Ishikawa (cell line): ENCODE measurements at regions not wholly inside any gene's neighbourhood (a gene's known extent, or its start where the extent isn't known, plus 50 kb on each side); places are given as distances from the start of the nearest gene placed in this dataset.

Source experiments
- CEBPB ChIP-seq: IDR thresholded peaks from 2 replicates; pipeline ENCODE4 v1.6.1; 2012
- CREB1 ChIP-seq: IDR thresholded peaks from 2 replicates; pipeline ENCODE4 v1.6.1; 2012; ENCODE audit warnings: low read depth
- EGR1 ChIP-seq: IDR thresholded peaks from 2 replicates; pipeline ENCODE4 v1.6.1; 2012
- EP300 ChIP-seq: IDR thresholded peaks from 2 replicates; pipeline ENCODE4 v1.6.1; 2012; ENCODE audit warnings: borderline replicate concordance
- FOXM1 ChIP-seq: IDR thresholded peaks from 2 replicates; pipeline ENCODE4 v1.6.1; 2012; ENCODE audit warnings: low read depth, borderline replicate concordance
- MAX ChIP-seq: IDR thresholded peaks from 2 replicates; pipeline ENCODE4 v1.6.1; 2012
- NFIC ChIP-seq: IDR thresholded peaks from 2 replicates; pipeline ENCODE4 v1.6.1; 2012
- RAD21 ChIP-seq: IDR thresholded peaks from 2 replicates; pipeline ENCODE4 v1.6.1; 2012; ENCODE audit warnings: low read depth
- TAF1 ChIP-seq: IDR thresholded peaks from 2 replicates; pipeline ENCODE4 v1.6.1; 2012; ENCODE audit warnings: low read depth, mild to moderate bottlenecking
- TCF12 ChIP-seq: IDR thresholded peaks from 2 replicates; pipeline ENCODE4 v1.6.1; 2012; ENCODE audit warnings: low read depth
- TEAD4 ChIP-seq: IDR thresholded peaks from 2 replicates; pipeline ENCODE4 v1.6.1; 2012
- YY1 ChIP-seq: IDR thresholded peaks from 2 replicates; pipeline ENCODE4 v1.6.1; 2012; ENCODE audit warnings: low read depth
- ZBTB7A ChIP-seq: IDR thresholded peaks from 2 replicates; pipeline ENCODE4 v1.6.1; 2012; ENCODE audit warnings: low read depth
- TF ChIP-seq, protein P1 (sequence below): IDR thresholded peaks from 2 replicates; pipeline ENCODE4 v1.6.1; 2012; ENCODE audit warnings: low read depth, mild to moderate bottlenecking
- TF ChIP-seq, protein P2 (sequence below): IDR thresholded peaks from 2 replicates; pipeline ENCODE4 v1.6.1; 2012

- TF ChIP-seq EP300 = no peak
- no peak for TF ChIP-seq TAF1
- TF ChIP-seq RAD21 = no peak
- TF ChIP-seq, protein P1, sequence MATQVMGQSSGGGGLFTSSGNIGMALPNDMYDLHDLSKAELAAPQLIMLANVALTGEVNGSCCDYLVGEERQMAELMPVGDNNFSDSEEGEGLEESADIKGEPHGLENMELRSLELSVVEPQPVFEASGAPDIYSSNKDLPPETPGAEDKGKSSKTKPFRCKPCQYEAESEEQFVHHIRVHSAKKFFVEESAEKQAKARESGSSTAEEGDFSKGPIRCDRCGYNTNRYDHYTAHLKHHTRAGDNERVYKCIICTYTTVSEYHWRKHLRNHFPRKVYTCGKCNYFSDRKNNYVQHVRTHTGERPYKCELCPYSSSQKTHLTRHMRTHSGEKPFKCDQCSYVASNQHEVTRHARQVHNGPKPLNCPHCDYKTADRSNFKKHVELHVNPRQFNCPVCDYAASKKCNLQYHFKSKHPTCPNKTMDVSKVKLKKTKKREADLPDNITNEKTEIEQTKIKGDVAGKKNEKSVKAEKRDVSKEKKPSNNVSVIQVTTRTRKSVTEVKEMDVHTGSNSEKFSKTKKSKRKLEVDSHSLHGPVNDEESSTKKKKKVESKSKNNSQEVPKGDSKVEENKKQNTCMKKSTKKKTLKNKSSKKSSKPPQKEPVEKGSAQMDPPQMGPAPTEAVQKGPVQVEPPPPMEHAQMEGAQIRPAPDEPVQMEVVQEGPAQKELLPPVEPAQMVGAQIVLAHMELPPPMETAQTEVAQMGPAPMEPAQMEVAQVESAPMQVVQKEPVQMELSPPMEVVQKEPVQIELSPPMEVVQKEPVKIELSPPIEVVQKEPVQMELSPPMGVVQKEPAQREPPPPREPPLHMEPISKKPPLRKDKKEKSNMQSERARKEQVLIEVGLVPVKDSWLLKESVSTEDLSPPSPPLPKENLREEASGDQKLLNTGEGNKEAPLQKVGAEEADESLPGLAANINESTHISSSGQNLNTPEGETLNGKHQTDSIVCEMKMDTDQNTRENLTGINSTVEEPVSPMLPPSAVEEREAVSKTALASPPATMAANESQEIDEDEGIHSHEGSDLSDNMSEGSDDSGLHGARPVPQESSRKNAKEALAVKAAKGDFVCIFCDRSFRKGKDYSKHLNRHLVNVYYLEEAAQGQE = no peak
- TF ChIP-seq CREB1 = no peak
- no peak for TF ChIP-seq CEBPB
- TF ChIP-seq EGR1 = no peak
- no peak for TF ChIP-seq TCF12
- TF ChIP-seq NFIC = no peak
- no peak for TF ChIP-seq YY1
- no peak for TF ChIP-seq FOXM1
- TF ChIP-seq MAX = no peak
- TF ChIP-seq TEAD4 = no peak
- TF ChIP-seq, protein P2, sequence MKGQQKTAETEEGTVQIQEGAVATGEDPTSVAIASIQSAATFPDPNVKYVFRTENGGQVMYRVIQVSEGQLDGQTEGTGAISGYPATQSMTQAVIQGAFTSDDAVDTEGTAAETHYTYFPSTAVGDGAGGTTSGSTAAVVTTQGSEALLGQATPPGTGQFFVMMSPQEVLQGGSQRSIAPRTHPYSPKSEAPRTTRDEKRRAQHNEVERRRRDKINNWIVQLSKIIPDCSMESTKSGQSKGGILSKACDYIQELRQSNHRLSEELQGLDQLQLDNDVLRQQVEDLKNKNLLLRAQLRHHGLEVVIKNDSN = no peak
- TF ChIP-seq ZBTB7A = no peak
Measured at GRCh38 chr20:60228255-60228654, 270.0 kb downstream of the CDH26 start.

DNA sequence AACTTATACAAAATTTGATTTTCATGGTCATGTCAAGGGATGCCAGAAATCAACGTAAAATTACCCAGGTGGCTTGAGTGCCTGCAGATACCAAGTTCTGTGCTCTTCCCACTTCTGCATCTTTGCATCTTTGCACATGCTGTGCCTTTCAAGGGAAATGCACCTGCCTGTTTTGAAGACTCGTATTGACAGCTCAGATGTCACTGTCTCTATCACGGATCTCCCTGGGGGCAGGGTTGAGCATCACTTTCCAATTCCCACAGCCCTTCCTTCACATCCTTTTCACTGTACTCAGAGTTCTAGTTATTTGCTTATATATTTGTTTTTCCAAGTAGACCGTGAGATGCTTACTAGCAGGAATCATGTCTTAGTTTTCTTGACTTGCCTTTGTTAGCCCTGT, 274.2 kb downstream of the CDH26 start:
- no peak for TF ChIP-seq TCF12
- no peak for TF ChIP-seq YY1
- TF ChIP-seq EP300 = no peak
- no peak for TF ChIP-seq TAF1
- TF ChIP-seq NFIC = no peak
- no peak for TF ChIP-seq FOXM1
- no peak for TF ChIP-seq EGR1
- TF ChIP-seq, protein P2 = no peak
- TF ChIP-seq ZBTB7A = no peak
- TF ChIP-seq CREB1 = no peak
- TF ChIP-seq RAD21 = no peak
- no peak for TF ChIP-seq MAX
- TF ChIP-seq, protein P1 = no peak
- no peak for TF ChIP-seq TEAD4
- TF ChIP-seq CEBPB = no peak

GRCh38 chr20:60233018-60233630, 274.9 kb downstream of the CDH26 start:
- TF ChIP-seq, protein P1 = no peak
- TF ChIP-seq RAD21 = no peak

- TF ChIP-seq TEAD4 = no peak
Measured at GRCh38 chr20:60236613-60237012, 278.4 kb downstream of the CDH26 start.

- TF ChIP-seq EGR1 = no peak
- no peak for TF ChIP-seq RAD21
- no peak for TF ChIP-seq TCF12
- TF ChIP-seq, protein P1 = no peak
- TF ChIP-seq FOXM1 = no peak
- no peak for TF ChIP-seq EP300
- no peak for TF ChIP-seq MAX
- no peak for TF ChIP-seq CEBPB
- no peak for TF ChIP-seq YY1
- TF ChIP-seq, protein P2 = no peak
- TF ChIP-seq CREB1 = no peak
- TF ChIP-seq NFIC = no peak
- TF ChIP-seq TAF1 = no peak
Measured at GRCh38 chr20:60237981-60238380, 279.8 kb downstream of the CDH26 start.
